BE2C (cell line): ENCODE measurements at regions not wholly inside any gene's neighbourhood (a gene's known extent, or its start where the extent isn't known, plus 50 kb on each side); places are given as distances from the start of the nearest gene placed in this dataset.

ENCODE experiments used
- DNase-seq: peaks from one replicate; pipeline ENCODE4 v3.0.0-alpha.2; 2020
- H3K27me3 ChIP-seq: fragments of 250-450 bp; sonication (Bioruptor Pico); 2 replicates; pipeline ENCODE4 v1.5.1; 2020; ENCODE audit warnings: mild to moderate bottlenecking
- H3K36me3 ChIP-seq: fragments of 250-450 bp; sonication (Bioruptor Pico); 2 replicates; pipeline ENCODE4 v1.5.1; 2020; ENCODE audit warnings: mild to moderate bottlenecking
- H3K4me1 ChIP-seq: fragments of 250-450 bp; sonication (Bioruptor Pico); 2 replicates; pipeline ENCODE4 v1.5.1; 2020
- H3K4me3 ChIP-seq: 2 replicates; pipeline ENCODE4 v1.5.1; 2011; ENCODE audit warnings: low read depth, low read length
- H3K9me3 ChIP-seq: fragments of 250-450 bp; sonication (Bioruptor Pico); 2 replicates; pipeline ENCODE4 v1.5.1; 2020
- TF ChIP-seq, protein P1 (sequence below): IDR thresholded peaks from 2 replicates; pipeline ENCODE4 v1.5.1; 2012; ENCODE audit warnings: mild to moderate bottlenecking, low read depth, low read length

DNA sequence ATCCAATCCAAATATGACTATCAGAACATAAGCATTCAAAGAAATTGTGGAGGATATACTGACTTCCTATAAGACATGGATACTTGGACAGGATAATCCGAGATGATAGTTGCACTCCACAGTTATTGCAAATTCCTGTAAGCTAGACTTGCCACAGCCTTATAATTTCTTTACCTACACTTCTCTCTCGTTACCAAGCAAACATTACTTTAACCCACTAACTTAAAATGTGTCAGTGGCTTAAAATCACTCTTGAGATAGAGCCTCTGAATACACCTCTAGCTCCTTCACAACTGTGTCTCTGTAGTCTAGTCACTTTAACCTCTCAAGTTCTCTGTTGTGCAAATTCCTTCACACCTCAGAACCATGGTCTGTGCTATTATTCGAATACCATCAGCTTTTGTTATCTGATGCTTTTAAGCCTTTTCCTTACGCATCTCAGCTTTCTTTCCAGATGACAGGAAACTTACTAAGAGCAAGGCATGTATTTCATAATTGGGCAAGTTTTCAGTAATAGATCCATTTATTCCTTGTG is 474.9 kb upstream of the MIR17HG start:
- no peak for DNase-seq
- Histone ChIP-seq H3K4me1 (peaks cover 3% of the 10 kb centered on the region; the same call in 1 of the 2 replicates), H3K4me3 (no peak overlapping the region), H3K27me3 (no peaks in the 10 kb centered on the region), H3K36me3 (no peaks in the 10 kb centered on the region), H3K9me3 (no peaks in the 10 kb centered on the region)
- TF ChIP-seq, protein P1, sequence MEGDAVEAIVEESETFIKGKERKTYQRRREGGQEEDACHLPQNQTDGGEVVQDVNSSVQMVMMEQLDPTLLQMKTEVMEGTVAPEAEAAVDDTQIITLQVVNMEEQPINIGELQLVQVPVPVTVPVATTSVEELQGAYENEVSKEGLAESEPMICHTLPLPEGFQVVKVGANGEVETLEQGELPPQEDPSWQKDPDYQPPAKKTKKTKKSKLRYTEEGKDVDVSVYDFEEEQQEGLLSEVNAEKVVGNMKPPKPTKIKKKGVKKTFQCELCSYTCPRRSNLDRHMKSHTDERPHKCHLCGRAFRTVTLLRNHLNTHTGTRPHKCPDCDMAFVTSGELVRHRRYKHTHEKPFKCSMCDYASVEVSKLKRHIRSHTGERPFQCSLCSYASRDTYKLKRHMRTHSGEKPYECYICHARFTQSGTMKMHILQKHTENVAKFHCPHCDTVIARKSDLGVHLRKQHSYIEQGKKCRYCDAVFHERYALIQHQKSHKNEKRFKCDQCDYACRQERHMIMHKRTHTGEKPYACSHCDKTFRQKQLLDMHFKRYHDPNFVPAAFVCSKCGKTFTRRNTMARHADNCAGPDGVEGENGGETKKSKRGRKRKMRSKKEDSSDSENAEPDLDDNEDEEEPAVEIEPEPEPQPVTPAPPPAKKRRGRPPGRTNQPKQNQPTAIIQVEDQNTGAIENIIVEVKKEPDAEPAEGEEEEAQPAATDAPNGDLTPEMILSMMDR, result no peak

DNA sequence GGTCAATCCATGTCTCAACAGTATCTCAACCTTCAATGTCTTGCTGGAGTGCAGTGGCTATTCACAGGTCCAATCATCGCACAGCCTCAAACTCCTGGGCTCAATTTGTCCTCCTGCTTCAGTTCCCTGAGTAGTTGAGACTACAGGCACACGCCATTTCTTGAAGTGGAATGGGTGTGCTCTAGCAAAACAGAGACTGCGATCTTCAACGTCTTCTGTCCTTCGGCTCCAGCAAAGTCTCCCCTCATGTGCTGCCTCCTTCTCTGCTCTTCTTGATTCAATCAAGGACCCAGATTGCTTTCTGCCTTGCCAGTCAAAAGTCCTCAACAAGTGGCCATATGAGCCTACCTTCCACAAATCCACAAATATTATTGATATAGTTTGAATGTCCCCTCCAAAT is 466.7 kb upstream of the MIR17HG start:
- Histone ChIP-seq H3K9me3 (no peaks in the 10 kb centered on the region), H3K36me3 (no peaks in the 10 kb centered on the region), H3K4me1 (no peaks in the 10 kb centered on the region), H3K27me3 (no peaks in the 10 kb centered on the region), H3K4me3 (no peak overlapping the region)
- DNase-seq, result no peak
- TF ChIP-seq, protein P1, result no peak

DNA sequence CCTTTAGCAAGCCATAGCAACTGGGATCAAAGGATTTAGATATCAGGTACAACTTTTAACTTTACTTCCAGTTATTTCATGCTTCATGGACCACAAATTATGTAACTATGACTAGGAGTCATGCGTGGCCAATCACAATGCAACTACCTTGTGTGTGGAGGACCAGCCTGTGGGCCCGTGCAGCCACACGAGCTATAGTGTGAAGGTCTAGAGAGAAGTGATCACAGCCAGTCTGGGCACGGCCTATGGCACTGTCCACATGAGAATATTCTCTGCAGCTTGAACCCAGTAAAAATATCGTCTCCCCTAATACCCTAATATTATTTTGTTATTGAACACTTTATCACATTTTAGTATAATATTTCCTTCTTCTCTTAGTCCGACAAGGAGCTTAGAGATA is 464.9 kb upstream of the MIR17HG start:
- no peaks in the 10 kb centered on the region for H3K4me1 ChIP-seq
- TF ChIP-seq, protein P1, result no peak
- H3K36me3 ChIP-seq, result no peaks in the 10 kb centered on the region
- DNase-seq, result no peak
- H3K9me3 ChIP-seq, result no peaks in the 10 kb centered on the region
- no peak overlapping the region for H3K4me3 ChIP-seq
- H3K27me3 ChIP-seq, result no peaks in the 10 kb centered on the region

DNA sequence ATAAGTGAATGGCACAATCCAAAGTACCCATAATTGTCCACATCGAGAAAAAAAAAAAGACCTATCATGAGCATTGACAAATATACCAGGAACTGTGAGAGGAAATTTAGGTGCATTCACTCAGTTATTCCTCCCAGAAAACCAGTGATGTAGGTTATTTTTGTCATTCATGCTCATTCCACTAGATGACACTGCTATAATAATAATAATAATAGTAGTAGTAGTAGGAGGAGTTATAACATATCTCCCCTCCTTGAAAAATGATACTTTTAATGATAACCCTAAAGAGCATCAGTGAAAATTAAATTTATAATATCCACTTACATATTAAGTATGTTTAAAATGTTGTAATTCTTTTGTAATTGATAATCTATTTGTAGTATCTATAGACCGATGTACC is 463.9 kb upstream of the MIR17HG start:
- Histone ChIP-seq H3K27me3 (no peaks in the 10 kb centered on the region), H3K4me1 (no peaks in the 10 kb centered on the region), H3K4me3 (no peak overlapping the region), H3K9me3 (no peaks in the 10 kb centered on the region), H3K36me3 (no peaks in the 10 kb centered on the region)
- TF ChIP-seq, protein P1, result no peak
- no peak for DNase-seq

DNA sequence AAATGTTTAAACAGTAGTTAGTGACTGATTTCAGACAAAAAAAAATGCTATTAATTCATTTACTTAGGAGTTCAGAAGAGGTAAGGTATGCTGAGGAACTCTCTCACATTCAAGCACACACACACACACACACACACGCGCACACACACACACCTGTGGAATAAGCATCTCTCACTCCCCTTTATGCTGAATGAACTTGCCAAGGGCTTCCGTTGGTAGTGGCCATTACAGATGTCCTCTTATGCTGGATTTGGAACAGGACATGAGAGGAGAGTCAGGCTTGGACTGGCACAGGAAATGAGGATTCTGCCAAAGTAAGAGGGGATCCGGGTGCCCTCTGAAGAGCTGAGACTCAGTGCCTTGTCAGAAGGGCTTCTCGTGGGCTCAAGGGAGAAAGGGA is 463.4 kb upstream of the MIR17HG start:
- DNase-seq, result no peak
- Histone ChIP-seq H3K27me3 (no peaks in the 10 kb centered on the region), H3K9me3 (no peaks in the 10 kb centered on the region), H3K4me3 (no peak overlapping the region), H3K36me3 (no peaks in the 10 kb centered on the region), H3K4me1 (no peaks in the 10 kb centered on the region)
- TF ChIP-seq, protein P1, result no peak

DNA sequence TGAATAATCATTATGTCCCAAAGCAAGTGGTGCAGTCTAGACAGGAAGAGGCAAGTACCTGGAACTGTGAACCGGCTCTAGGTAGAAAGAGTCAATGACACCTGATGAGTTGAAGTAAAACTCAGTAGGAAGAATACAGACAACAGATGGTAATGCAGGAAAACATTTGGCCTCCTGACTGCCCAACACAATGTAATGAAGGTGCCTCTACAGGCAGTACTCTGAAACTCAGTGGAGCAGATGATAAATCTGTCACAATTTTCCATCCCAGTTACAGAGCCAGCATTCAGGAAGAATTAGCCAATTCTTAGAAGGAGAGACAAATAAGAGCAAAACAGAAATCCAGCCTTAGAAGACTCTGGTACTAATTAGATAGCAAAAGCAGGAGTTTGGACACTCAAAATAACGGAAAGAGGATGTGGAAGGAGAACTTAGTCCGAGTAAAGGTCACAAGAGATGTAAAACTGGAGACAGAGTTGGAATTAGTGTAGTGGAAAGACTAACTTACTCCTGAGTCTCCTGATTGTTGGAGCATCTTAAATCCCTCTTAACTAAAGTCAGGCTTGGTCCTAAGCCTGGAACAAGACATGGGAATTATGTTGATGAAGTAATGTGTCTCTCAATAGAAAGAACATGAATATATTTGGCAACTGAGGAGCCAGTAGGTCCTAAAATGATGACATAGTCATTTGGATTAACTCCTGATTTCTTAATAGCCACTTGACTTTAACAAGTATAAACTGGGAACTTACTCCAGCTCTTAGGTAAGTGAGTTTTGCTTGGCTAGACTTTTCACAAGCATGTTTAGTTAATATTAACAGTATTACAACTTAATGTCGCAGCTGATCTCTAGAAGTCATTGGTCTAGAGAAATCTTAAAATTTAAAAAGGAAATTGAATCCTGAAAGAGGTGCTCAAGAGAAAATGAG is 457.3 kb upstream of the MIR17HG start:
- TF ChIP-seq, protein P1, result no peak
- no peak overlapping the region for H3K4me3 ChIP-seq
- DNase-seq, result no peak
- H3K4me1 ChIP-seq, result no peaks in the 10 kb centered on the region
- H3K9me3 ChIP-seq, result no peaks in the 10 kb centered on the region
- no peaks in the 10 kb centered on the region for H3K27me3 ChIP-seq
- no peaks in the 10 kb centered on the region for H3K36me3 ChIP-seq
